T1000 (cell line): ENCODE measurements at regions not wholly inside any gene's neighbourhood (a gene's known extent, or its start where the extent isn't known, plus 50 kb on each side); places are given as distances from the start of the nearest gene placed in this dataset.

Experiments used
- DNase-seq: peaks from one replicate; lab custom pipeline; 2025; ENCODE audit warnings: mixed read lengths; lab: John Stamatoyannopoulos, UW

- no peak for DNase-seq
These were observed 114.9 kb downstream of the C9orf50 start for GRCh38 chr9:129506041-129506440.

GRCh38 chr9:129505270-129505902, 115.5 kb downstream of the C9orf50 start:
- no peak for DNase-seq

- no peak for DNase-seq
These were observed 116.5 kb downstream of the C9orf50 start for GRCh38 chr9:129504404-129504803.

GRCh38 chr9:129501771-129502319, 119.1 kb downstream of the C9orf50 start:
- DNase-seq: no peak

GRCh38 chr9:129500863-129501770, 119.8 kb downstream of the C9orf50 start:
- no peak for DNase-seq

GRCh38 chr9:129500161-129500862, 120.6 kb downstream of the C9orf50 start:
- DNase-seq: no peak

GRCh38 chr9:129498451-129499384, 122.2 kb downstream of the C9orf50 start:
- no peak for DNase-seq

- DNase-seq: no peak
These were observed 123.0 kb downstream of the C9orf50 start for GRCh38 chr9:129497813-129498450.

- no peak for DNase-seq
These were observed 123.7 kb downstream of the C9orf50 start for GRCh38 chr9:129497005-129497812.

- peak; percentile 74 for DNase-seq
These were observed 124.4 kb downstream of the C9orf50 start for GRCh38 chr9:129496473-129497004.

GRCh38 chr9:129495620-129496472, 125.1 kb downstream of the C9orf50 start:
- DNase-seq: peak; percentile 73

GRCh38 chr9:129494113-129494789, 126.7 kb downstream of the C9orf50 start:
- no peak for DNase-seq

- no peak for DNase-seq
These were observed 127.2 kb downstream of the C9orf50 start for GRCh38 chr9:129493706-129494047.

GRCh38 chr9:129493002-129493705, 127.7 kb downstream of the C9orf50 start:
- no peak for DNase-seq

GRCh38 chr9:129491487-129491855, 129.4 kb downstream of the C9orf50 start:
- DNase-seq: no peak

GRCh38 chr9:129490583-129491486, 130.1 kb downstream of the C9orf50 start:
- DNase-seq: no peak
